Germinal center (tissue), 1 donor: ENCODE measurements at regions not wholly inside any gene's neighbourhood (a gene's known extent, or its start where the extent isn't known, plus 50 kb on each side); places are given as distances from the start of the nearest gene placed in this dataset.
"Not testable (repeated sequence)": the region's sequence is repeated elsewhere in the genome, so short reads cannot be mapped to it uniquely, and the experiment has no call there.

Source experiments
- DNase-seq: peaks from one replicate; pipeline ENCODE4 v3.0.0; 2012; ENCODE audit warnings: mixed read lengths, low spot score

GRCh38 chr1:199529324-199529723 lies 498.2 kb upstream of the NR5A2 start:
- no peak for DNase-seq

- not testable (repeated sequence) for DNase-seq
Measured at GRCh38 chr1:199533361-199533760, 494.1 kb upstream of the NR5A2 start.

- no peak for DNase-seq
Measured at GRCh38 chr1:199545780-199546179, 481.7 kb upstream of the NR5A2 start.

- no peak for DNase-seq
Measured at GRCh38 chr1:199546323-199546722, 481.2 kb upstream of the NR5A2 start.

GRCh38 chr1:199549421-199549820 lies 478.1 kb upstream of the NR5A2 start:
- no peak for DNase-seq

- DNase-seq, result no peak
Measured at GRCh38 chr1:199550199-199551065, 477.1 kb upstream of the NR5A2 start.

GRCh38 chr1:199551967-199552565 lies 475.4 kb upstream of the NR5A2 start:
- peak; percentile 30 for DNase-seq

- DNase-seq, result no peak
Measured at GRCh38 chr1:199553104-199553503, 474.4 kb upstream of the NR5A2 start.

- no peak for DNase-seq
Measured at GRCh38 chr1:199561334-199561733, 466.2 kb upstream of the NR5A2 start.

GRCh38 chr1:199573047-199573446 lies 454.5 kb upstream of the NR5A2 start:
- no peak for DNase-seq

- DNase-seq, result no peak
Measured at GRCh38 chr1:199574950-199575349, 452.6 kb upstream of the NR5A2 start.

- DNase-seq, result no peak
Measured at GRCh38 chr1:199580300-199580699, 447.2 kb upstream of the NR5A2 start.

- DNase-seq, result no peak
Measured at GRCh38 chr1:199585392-199585791, 442.1 kb upstream of the NR5A2 start.

GRCh38 chr1:199590708-199591107 lies 436.8 kb upstream of the NR5A2 start:
- no peak for DNase-seq

- DNase-seq, result no peak
Measured at GRCh38 chr1:199591468-199591867, 436.0 kb upstream of the NR5A2 start.

GRCh38 chr1:199593475-199593874 lies 434.0 kb upstream of the NR5A2 start:
- DNase-seq, result no peak

- DNase-seq, result not testable (repeated sequence)
Measured at GRCh38 chr1:199596448-199596847, 431.1 kb upstream of the NR5A2 start.

- DNase-seq, result no peak
Measured at GRCh38 chr1:199597152-199597551, 430.4 kb upstream of the NR5A2 start.

GRCh38 chr1:199608414-199608813 lies 419.1 kb upstream of the NR5A2 start:
- no peak for DNase-seq

GRCh38 chr1:199612976-199613774 lies 414.3 kb upstream of the NR5A2 start:
- peak; percentile 12 for DNase-seq

- DNase-seq, result no peak
Measured at GRCh38 chr1:199616947-199617346, 410.6 kb upstream of the NR5A2 start.

GRCh38 chr1:199619223-199619622 lies 408.3 kb upstream of the NR5A2 start:
- DNase-seq, result no peak

- DNase-seq, result not testable (repeated sequence)
Measured at GRCh38 chr1:199626228-199626627, 401.3 kb upstream of the NR5A2 start.
